ENCODE measurements at regions not wholly inside any gene's neighbourhood (a gene's known extent, or its start where the extent isn't known, plus 50 kb on each side); places are given as distances from the start of the nearest gene placed in this dataset.

DNA sequence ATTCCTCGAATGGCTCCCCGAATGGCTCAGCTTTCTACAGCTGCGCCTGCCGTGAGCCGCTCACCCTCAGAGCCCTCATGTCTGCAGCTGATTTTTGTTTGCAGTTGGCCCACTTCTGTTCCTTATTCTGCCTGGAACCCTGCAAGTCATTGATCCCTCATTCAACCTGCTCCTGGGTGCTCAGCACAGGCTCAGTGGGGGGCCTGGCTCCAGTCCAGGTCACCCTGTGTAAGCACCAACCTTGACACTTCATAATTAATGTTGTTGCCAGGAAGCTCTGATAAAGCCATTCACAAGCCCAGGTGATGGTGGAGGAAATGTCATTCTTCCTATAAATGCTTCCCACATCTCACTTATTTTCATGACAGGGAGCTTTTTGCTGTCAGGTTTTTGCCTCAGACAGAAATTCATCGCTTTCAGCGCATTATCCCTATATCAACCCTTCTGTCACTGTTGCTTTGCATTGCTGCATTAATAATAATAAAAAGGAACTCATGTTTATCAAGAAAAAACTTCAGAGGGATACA is 85.7 kb downstream of the F11 start:
- Histone ChIP-seq H3K4me3 (ENCODE audit: insufficient read depth, low read depth, low read length) (no peak overlapping the region), H2BK15ac (ENCODE audit: low read depth, low read length) (no peak overlapping the region), H4K8ac (ENCODE audit: low read depth in 2 of 2, low read length in 2 of 2) (no peak overlapping the region), H3K56ac (ENCODE audit: extremely low read depth, insufficient read depth, low read length) (no peak overlapping the region), H2AFZ (replicated peaks; ENCODE audit: low read length, poor library complexity) (peak overlapping the region; percentile 49), H3K4me2 (ENCODE audit: low read depth, low read length) (no peak overlapping the region), H2BK20ac (ENCODE audit: low read depth, low read length) (no peak overlapping the region), H4K20me1 (ENCODE audit: insufficient read depth, low read length) (no peaks in the 10 kb centered on the region), H3K9me1 (ENCODE audit: insufficient read depth, low read length) (no peaks in the 10 kb centered on the region), H3K9me3 (ENCODE audit: control insufficient read depth, insufficient read depth, low read length) (no peaks in the 10 kb centered on the region), H3K36me3 (ENCODE audit: control insufficient read depth, insufficient read depth, low read length) (no peaks in the 10 kb centered on the region), H2BK5ac (ENCODE audit: low read depth, low read length, poor library complexity, severe bottlenecking) (no peak overlapping the region), H2AK5ac (ENCODE audit: low read depth, low read length) (no peak overlapping the region), H3K79me1 (ENCODE audit: low read depth in 1 of 2, low read length in 2 of 2) (no peaks in the 10 kb centered on the region), H3K23ac (ENCODE audit: low read depth, low read length) (no peak overlapping the region), H4K91ac (ENCODE audit: insufficient read depth, low read depth, low read length) (no peak overlapping the region), H3K18ac (ENCODE audit: low read depth, low read length) (no peak overlapping the region), H3K9ac (ENCODE audit: low read depth, low read length) (no peak overlapping the region), H3K4ac (ENCODE audit: low read depth, low read length) (no peak overlapping the region), H3K27ac (ENCODE audit: insufficient read depth, low read length) (no peak overlapping the region), H3K27me3 (ENCODE audit: control insufficient read depth, insufficient read depth, low read length) (no peaks in the 10 kb centered on the region), H2AK9ac (replicated peaks; ENCODE audit: low read depth, low read length, poor library complexity) (no peak overlapping the region), H3K4me1 (ENCODE audit: control insufficient read depth, insufficient read depth, low read length) (no peaks in the 10 kb centered on the region), H3K14ac (replicated peaks; ENCODE audit: low read depth, low read length) (no peak overlapping the region), H4K5ac (ENCODE audit: low read depth, low read length) (no peak overlapping the region), H2BK120ac (ENCODE audit: low read depth, low read length) (no peak overlapping the region)
- 78% methylated on average over 5 of the region's 7 CpGs; no CpG with 5 or more reads in 1 of the 2 experiments for WGBS, 2 experiments (ENCODE audit: extremely low coverage in 2 of 2, insufficient read length in 1 of 2)
- in situ Hi-C loops (cut with MboI; ENCODE audit: low sequenced_read_pairs), result no loop called here
- CTCF ChIA-PET, result no interaction called here
- no peak for TF ChIP-seq RFX5 (IDR thresholded peaks at IDR 0.05; ENCODE audit: low read depth, low read length)
- TF ChIP-seq RCOR1 (IDR thresholded peaks at IDR 0.05; ENCODE audit: insufficient replicate concordance, low read length), result no peak
- no peak for TF ChIP-seq BHLHE40 (IDR thresholded peaks at IDR 0.05; ENCODE audit: low read depth, low read length)
- TF ChIP-seq CTCF (conservative IDR thresholded peaks at IDR 0.05; ENCODE audit: low read depth, low read length), result no peak
- no peak for TF ChIP-seq MXI1 (IDR thresholded peaks at IDR 0.05; ENCODE audit: borderline replicate concordance, low read depth, low read length)
- no peak for TF ChIP-seq CEBPB (IDR thresholded peaks at IDR 0.05; ENCODE audit: low read depth, low read length)
- TF ChIP-seq FOS (IDR thresholded peaks at IDR 0.05; ENCODE audit: low read depth, low read length), result no peak
- TF ChIP-seq, protein P1, sequence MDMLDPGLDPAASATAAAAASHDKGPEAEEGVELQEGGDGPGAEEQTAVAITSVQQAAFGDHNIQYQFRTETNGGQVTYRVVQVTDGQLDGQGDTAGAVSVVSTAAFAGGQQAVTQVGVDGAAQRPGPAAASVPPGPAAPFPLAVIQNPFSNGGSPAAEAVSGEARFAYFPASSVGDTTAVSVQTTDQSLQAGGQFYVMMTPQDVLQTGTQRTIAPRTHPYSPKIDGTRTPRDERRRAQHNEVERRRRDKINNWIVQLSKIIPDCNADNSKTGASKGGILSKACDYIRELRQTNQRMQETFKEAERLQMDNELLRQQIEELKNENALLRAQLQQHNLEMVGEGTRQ (IDR thresholded peaks at IDR 0.05; ENCODE audit: low read depth, low read length), result no peak
- no peak for TF ChIP-seq SMC3 (IDR thresholded peaks at IDR 0.05; ENCODE audit: low read depth, low read length)
- no peak for TF ChIP-seq NFE2L2 (IDR thresholded peaks at IDR 0.05; ENCODE audit: low read depth, low read length)
- TF ChIP-seq POLR2A (IDR thresholded peaks at IDR 0.05; ENCODE audit: low read depth, low read length), result no peak
- TF ChIP-seq, protein P2, sequence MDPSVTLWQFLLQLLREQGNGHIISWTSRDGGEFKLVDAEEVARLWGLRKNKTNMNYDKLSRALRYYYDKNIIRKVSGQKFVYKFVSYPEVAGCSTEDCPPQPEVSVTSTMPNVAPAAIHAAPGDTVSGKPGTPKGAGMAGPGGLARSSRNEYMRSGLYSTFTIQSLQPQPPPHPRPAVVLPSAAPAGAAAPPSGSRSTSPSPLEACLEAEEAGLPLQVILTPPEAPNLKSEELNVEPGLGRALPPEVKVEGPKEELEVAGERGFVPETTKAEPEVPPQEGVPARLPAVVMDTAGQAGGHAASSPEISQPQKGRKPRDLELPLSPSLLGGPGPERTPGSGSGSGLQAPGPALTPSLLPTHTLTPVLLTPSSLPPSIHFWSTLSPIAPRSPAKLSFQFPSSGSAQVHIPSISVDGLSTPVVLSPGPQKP (IDR thresholded peaks at IDR 0.05; ENCODE audit: borderline replicate concordance, low read depth, low read length), result no peak
- no peak for TF ChIP-seq RAD21 (IDR thresholded peaks at IDR 0.05; ENCODE audit: low read length)
- no TSS peak for BruUV-seq (replicated peaks)
- dilution Hi-C loops (cut with HindIII; ENCODE audit: low sequenced_read_pairs, unreplicated experiment), result no loop called here
- POLR2A ChIA-PET (ENCODE audit: unreplicated experiment), result no interaction called here
- ATAC-seq (ENCODE audit: low read depth) (no peak), DNase-seq (no peak)
- intact Hi-C loops (cut with micrococcal nuclease), result no loop called here
